DND-41 (cell line): ENCODE measurements at regions not wholly inside any gene's neighbourhood (a gene's known extent, or its start where the extent isn't known, plus 50 kb on each side); places are given as distances from the start of the nearest gene placed in this dataset.

ENCODE experiments used
- ATAC-seq: fragments of 200-7000 bp; cut with Tn5 transposase; 3 replicates; pipeline ENCODE4 v1.9.1; 2021; ENCODE audit warnings: low read depth; ENCODE audit not compliant: insufficient read depth
- DNase-seq: peaks from one replicate; pipeline ENCODE4 v3.0.0-alpha.2; 2020
- H2AFZ ChIP-seq: 2 replicates; pipeline ENCODE4 v1.6.0; 2012; ENCODE audit warnings: low read depth, low read length
- H3K27ac ChIP-seq: 2 replicates; pipeline ENCODE4 v1.5.1; 2012; ENCODE audit warnings: low read length, inconsistent platforms
- H3K27me3 ChIP-seq: fragments of 200-600 bp; sonication (generic); 2 replicates; pipeline ENCODE4 v1.6.0; 2012; ENCODE audit warnings: low read length, mild to moderate bottlenecking, inconsistent platforms; ENCODE audit not compliant: insufficient read depth, poor library complexity
- H3K36me3 ChIP-seq: 2 replicates; pipeline ENCODE4 v1.5.1; 2012; ENCODE audit warnings: low read length, inconsistent platforms; ENCODE audit not compliant: insufficient read depth
- H3K4me1 ChIP-seq: 2 replicates; pipeline ENCODE4 v1.5.1; 2012; ENCODE audit warnings: mild to moderate bottlenecking, low read length; ENCODE audit not compliant: insufficient read depth
- H3K4me2 ChIP-seq: 2 replicates; pipeline ENCODE4 v1.6.0; 2012; ENCODE audit warnings: mild to moderate bottlenecking, moderate library complexity, low read length, inconsistent platforms; ENCODE audit not compliant: insufficient read depth
- H3K4me3 ChIP-seq, 2 experiments: fragments of 200-600 bp in 1 of 2; shearing (Covaris generic) in 1 of 2; 2 replicates each; pipeline ENCODE4 v1.5.1; 2012 to 2016; ENCODE audit warnings: inconsistent platforms in 2 of 2, low read length in 2 of 2, mild to moderate bottlenecking in 2 of 2, low read depth in 1 of 2, moderate library complexity in 1 of 2
- H3K79me2 ChIP-seq: 2 replicates; pipeline ENCODE4 v1.6.0; 2012; ENCODE audit warnings: low read length, inconsistent platforms; ENCODE audit not compliant: insufficient read depth
- H3K9ac ChIP-seq: 2 replicates; pipeline ENCODE4 v1.6.0; 2012; ENCODE audit warnings: low read depth, mild to moderate bottlenecking, inconsistent platforms, low read length, moderate library complexity
- H3K9me3 ChIP-seq: 2 replicates; pipeline ENCODE4 v1.5.1; 2012; ENCODE audit warnings: low read length, moderate library complexity, mild to moderate bottlenecking, inconsistent platforms; ENCODE audit not compliant: insufficient read depth, severe bottlenecking
- H4K20me1 ChIP-seq: 2 replicates; pipeline ENCODE4 v1.6.0; 2012; ENCODE audit warnings: low read length; ENCODE audit not compliant: insufficient read depth
- CTCF ChIP-seq: IDR thresholded peaks from 2 replicates; pipeline ENCODE4 v1.5.1; 2012; ENCODE audit warnings: borderline replicate concordance, low read length, moderate library complexity, mild to moderate bottlenecking; ENCODE audit not compliant: poor library complexity, severe bottlenecking; ENCODE audit errors: extremely low read depth
- EZH2 ChIP-seq: IDR thresholded peaks from 3 replicates; pipeline ENCODE4 v1.6.1; 2012; ENCODE audit warnings: borderline replicate concordance, low read depth, mild to moderate bottlenecking, moderate library complexity, low read length, inconsistent platforms; ENCODE audit not compliant: severe bottlenecking

- H3K27ac ChIP-seq = no peak overlapping the region
- H3K4me3 ChIP-seq = no peak overlapping the region
- ATAC-seq = no peak
- no peak overlapping the region for H3K4me2 ChIP-seq
- H3K79me2 ChIP-seq = no peaks in the 10 kb centered on the region
- H3K4me1 ChIP-seq = no peaks in the 10 kb centered on the region
- no peaks in the 10 kb centered on the region for H3K36me3 ChIP-seq
- no peak for DNase-seq
- no peak overlapping the region for H3K9ac ChIP-seq
- no peaks in the 10 kb centered on the region for H3K9me3 ChIP-seq
- no peaks in the 10 kb centered on the region for H4K20me1 ChIP-seq
- no peak for TF ChIP-seq CTCF
- TF ChIP-seq EZH2 = no peak
- no peak overlapping the region for H2AFZ ChIP-seq
- no peaks in the 10 kb centered on the region for H3K27me3 ChIP-seq
Observed at GRCh38 chr16:64397945-64398508, 723.8 kb downstream of the CDH11 start.

DNA sequence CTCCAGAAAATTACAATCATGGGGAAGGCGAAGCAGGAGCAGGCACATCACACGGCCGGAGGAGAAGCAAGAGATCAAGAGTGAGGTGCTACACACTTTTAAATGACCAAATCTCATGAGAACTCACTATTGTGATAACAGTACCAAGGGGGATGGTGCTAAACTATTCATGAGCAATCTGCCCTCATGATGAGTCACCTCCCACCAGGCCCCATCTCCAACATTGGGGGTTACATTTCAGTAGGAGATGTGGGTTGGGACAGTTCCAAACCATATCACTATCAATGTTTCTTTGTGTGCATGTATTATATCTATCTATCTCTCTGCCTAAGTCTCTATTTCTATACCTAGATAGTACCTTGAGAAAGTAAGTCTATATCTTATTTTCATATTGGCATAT, 724.8 kb downstream of the CDH11 start:
- Histone ChIP-seq H3K4me1 (no peaks in the 10 kb centered on the region), H3K9ac (no peak overlapping the region), H3K79me2 (no peaks in the 10 kb centered on the region), H3K27me3 (no peaks in the 10 kb centered on the region), H3K4me2 (no peak overlapping the region), H3K27ac (no peak overlapping the region), H3K4me3 (no peak overlapping the region), H3K9me3 (no peaks in the 10 kb centered on the region), H2AFZ (no peak overlapping the region), H4K20me1 (no peaks in the 10 kb centered on the region), H3K36me3 (no peaks in the 10 kb centered on the region)
- ATAC-seq (no peak), DNase-seq (no peak)
- TF ChIP-seq CTCF = no peak
- TF ChIP-seq EZH2 = no peak

GRCh38 chr16:64394061-64394460, 727.8 kb downstream of the CDH11 start:
- H3K4me1 ChIP-seq = no peaks in the 10 kb centered on the region

More at GRCh38 chr16:64394061-64394460, 727.8 kb downstream of the CDH11 start:
- H3K9ac ChIP-seq = no peak overlapping the region
- no peak overlapping the region for H3K27ac ChIP-seq
- no peak overlapping the region for H3K4me3 ChIP-seq
- H3K27me3 ChIP-seq = no peaks in the 10 kb centered on the region
- no peaks in the 10 kb centered on the region for H3K9me3 ChIP-seq
- no peaks in the 10 kb centered on the region for H4K20me1 ChIP-seq
- no peaks in the 10 kb centered on the region for H3K36me3 ChIP-seq
- TF ChIP-seq CTCF (no peak), EZH2 (no peak)
- ATAC-seq (no peak), DNase-seq (no peak)
- H3K4me2 ChIP-seq = no peak overlapping the region
- no peak overlapping the region for H2AFZ ChIP-seq
- H3K79me2 ChIP-seq = no peaks in the 10 kb centered on the region
